ENCODE measurements at regions not wholly inside any gene's neighbourhood (a gene's known extent, or its start where the extent isn't known, plus 50 kb on each side); places are given as distances from the start of the nearest gene placed in this dataset.

GRCh38 chr15:47622055-47622454, 95.2 kb upstream of the SEMA6D start:
- H3K9me3 Mint-ChIP-seq: peaks cover 0 to 3% (median 0%) of the 10 kb centered on the region in 9 donors
- ATAC-seq (no peak), DNase-seq (no peak)
- peaks cover 0 to 21% (median 0%) of the 10 kb centered on the region in 5 donors for H3K27me3 Mint-ChIP-seq
- H3K27ac Mint-ChIP-seq: no peak overlapping the region
- no peak overlapping the region for H3K4me3 Mint-ChIP-seq
- no peaks in the 10 kb centered on the region for H3K4me1 Mint-ChIP-seq
- POLR2A ChIA-PET: no interaction called here
- H3K36me3 Mint-ChIP-seq: no peaks in the 10 kb centered on the region

- Mint-ChIP-seq H3K27ac (no peak overlapping the region), H3K27me3 (peaks cover 0 to 15% (median 0%) of the 10 kb centered on the region in 5 donors), H3K36me3 (no peaks in the 10 kb centered on the region), H3K4me3 (no peak overlapping the region), H3K4me1 (no peaks in the 10 kb centered on the region), H3K9me3 (peaks cover 0 to 3% (median 0%) of the 10 kb centered on the region in 9 donors)
- no peak for ATAC-seq
- DNase-seq: no peak
- POLR2A ChIA-PET: no interaction called here
Measured at GRCh38 chr15:47624503-47624902, 92.8 kb upstream of the SEMA6D start.

DNA sequence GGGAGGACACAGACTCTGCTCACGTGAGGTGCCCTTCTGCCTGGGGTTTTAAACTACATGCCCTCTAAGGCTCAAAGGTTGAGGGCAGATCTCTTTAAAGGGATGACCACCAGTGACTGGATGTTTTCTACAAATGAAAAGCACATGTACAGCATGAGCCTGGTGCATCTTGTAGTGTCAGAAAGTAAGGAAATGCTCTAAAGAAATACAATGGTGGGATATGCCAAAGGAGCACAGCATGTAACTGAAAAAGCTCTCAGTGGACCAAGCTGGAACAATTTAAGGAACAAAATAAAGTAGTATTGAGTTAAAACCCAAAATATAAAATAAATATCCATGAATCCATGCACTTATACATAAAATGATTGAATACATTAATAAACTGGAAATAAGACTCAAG, 78.3 kb upstream of the SEMA6D start:
- H3K36me3 Mint-ChIP-seq: no peaks in the 10 kb centered on the region
- DNase-seq: no peak
- ATAC-seq: no peak
- POLR2A ChIA-PET: no interaction called here
- H3K4me1 Mint-ChIP-seq: no peaks in the 10 kb centered on the region
- H3K27me3 Mint-ChIP-seq: peaks cover 0 to 25% (median 7%) of the 10 kb centered on the region in 5 donors
- peaks cover 0 to 2% (median 0%) of the 10 kb centered on the region in 9 donors for H3K9me3 Mint-ChIP-seq
- no peak overlapping the region for H3K27ac Mint-ChIP-seq
- no peak overlapping the region for H3K4me3 Mint-ChIP-seq

- peaks cover 0 to 2% (median 0%) of the 10 kb centered on the region in 9 donors for H3K9me3 Mint-ChIP-seq
- ATAC-seq (no peak), DNase-seq (no peak)
- H3K27ac Mint-ChIP-seq: no peak overlapping the region
- POLR2A ChIA-PET: no interaction called here
- H3K27me3 Mint-ChIP-seq: peaks cover 0 to 20% (median 2%) of the 10 kb centered on the region in 5 donors
- H3K4me1 Mint-ChIP-seq: no peaks in the 10 kb centered on the region
- H3K36me3 Mint-ChIP-seq: no peaks in the 10 kb centered on the region
- no peak overlapping the region for H3K4me3 Mint-ChIP-seq
Measured at GRCh38 chr15:47640079-47640478, 77.2 kb upstream of the SEMA6D start.

GRCh38 chr15:47640901-47641300, 76.4 kb upstream of the SEMA6D start:
- no peak overlapping the region for H3K27ac Mint-ChIP-seq
- H3K27me3 Mint-ChIP-seq: peaks cover 0 to 20% (median 4%) of the 10 kb centered on the region in 5 donors
- peaks cover 0 to 2% (median 0%) of the 10 kb centered on the region in 9 donors for H3K9me3 Mint-ChIP-seq
- POLR2A ChIA-PET: no interaction called here
- no peaks in the 10 kb centered on the region for H3K36me3 Mint-ChIP-seq
- no peaks in the 10 kb centered on the region for H3K4me1 Mint-ChIP-seq
- DNase-seq: no peak
- H3K4me3 Mint-ChIP-seq: no peak overlapping the region
- no peak for ATAC-seq

DNA sequence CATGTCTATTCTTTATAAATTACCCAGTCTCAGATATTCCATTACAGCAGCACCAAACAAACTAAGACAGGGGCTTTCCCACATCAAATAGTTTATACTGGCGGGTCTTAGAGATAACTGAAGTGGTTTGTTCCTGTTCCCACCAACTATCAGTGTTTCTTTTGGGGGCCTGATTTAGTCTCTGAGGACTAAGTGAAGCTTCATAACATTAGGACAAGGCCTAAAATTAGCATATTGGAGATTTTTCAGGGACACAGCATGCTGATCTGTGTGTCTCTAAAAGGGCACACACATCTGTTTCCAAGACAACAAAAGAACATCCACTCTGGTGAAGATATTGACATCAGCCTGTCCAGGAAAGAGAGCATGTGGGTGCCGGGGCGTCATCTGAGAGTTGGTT, 72.6 kb upstream of the SEMA6D start:
- DNase-seq (no peak), ATAC-seq (no peak)
- Mint-ChIP-seq H3K9me3 (peaks cover 0 to 2% (median 0%) of the 10 kb centered on the region in 9 donors), H3K4me1 (no peaks in the 10 kb centered on the region), H3K4me3 (no peak overlapping the region), H3K27me3 (peaks cover 0 to 17% (median 2%) of the 10 kb centered on the region in 5 donors), H3K36me3 (no peaks in the 10 kb centered on the region), H3K27ac (no peak overlapping the region)
- POLR2A ChIA-PET: no interaction called here

- DNase-seq: no peak
- no peak for ATAC-seq
- POLR2A ChIA-PET: no interaction called here
- H3K27ac Mint-ChIP-seq: no peak overlapping the region
- peaks cover 0 to 10% (median 0%) of the 10 kb centered on the region in 9 donors for H3K9me3 Mint-ChIP-seq
- no peaks in the 10 kb centered on the region for H3K36me3 Mint-ChIP-seq
- H3K27me3 Mint-ChIP-seq: peaks cover 0 to 3% (median 0%) of the 10 kb centered on the region in 5 donors
- H3K4me1 Mint-ChIP-seq: no peaks in the 10 kb centered on the region
- H3K4me3 Mint-ChIP-seq: no peak overlapping the region
Measured at GRCh38 chr15:47650564-47650963, 66.7 kb upstream of the SEMA6D start.

GRCh38 chr15:47652328-47652727, 65.0 kb upstream of the SEMA6D start:
- Mint-ChIP-seq H3K36me3 (no peaks in the 10 kb centered on the region), H3K27ac (no peak overlapping the region), H3K27me3 (peaks cover 0 to 6% (median 0%) of the 10 kb centered on the region in 5 donors), H3K4me1 (no peaks in the 10 kb centered on the region), H3K4me3 (no peak overlapping the region), H3K9me3 (peaks cover 0 to 10% (median 0%) of the 10 kb centered on the region in 9 donors)
- ATAC-seq (no peak), DNase-seq (no peak)
- POLR2A ChIA-PET: no interaction called here

GRCh38 chr15:47652844-47653243, 64.5 kb upstream of the SEMA6D start:
- peaks cover 0 to 6% (median 0%) of the 10 kb centered on the region in 5 donors for H3K27me3 Mint-ChIP-seq
- H3K36me3 Mint-ChIP-seq: no peaks in the 10 kb centered on the region
- peaks cover 0 to 10% (median 0%) of the 10 kb centered on the region in 9 donors for H3K9me3 Mint-ChIP-seq
- DNase-seq (no peak), ATAC-seq (no peak)
- POLR2A ChIA-PET: no interaction called here
- no peak overlapping the region for H3K27ac Mint-ChIP-seq
- H3K4me3 Mint-ChIP-seq: no peak overlapping the region
- no peaks in the 10 kb centered on the region for H3K4me1 Mint-ChIP-seq

GRCh38 chr15:47661661-47662180, 55.6 kb upstream of the SEMA6D start:
- Mint-ChIP-seq H3K27ac (no peak overlapping the region), H3K4me1 (no peaks in the 10 kb centered on the region), H3K9me3 (peaks cover 0 to 5% (median 0%) of the 10 kb centered on the region in 9 donors), H3K27me3 (peaks cover 0 to 3% (median 0%) of the 10 kb centered on the region in 5 donors), H3K36me3 (no peaks in the 10 kb centered on the region), H3K4me3 (no peak overlapping the region)
- DNase-seq: no peak
- POLR2A ChIA-PET: no interaction called here
- ATAC-seq: no peak

GRCh38 chr15:47663101-47663500, 54.2 kb upstream of the SEMA6D start:
- no peaks in the 10 kb centered on the region for H3K27me3 Mint-ChIP-seq
- POLR2A ChIA-PET: no interaction called here
- ATAC-seq: no peak
- H3K4me3 Mint-ChIP-seq: no peak overlapping the region
- no peaks in the 10 kb centered on the region for H3K4me1 Mint-ChIP-seq
- H3K9me3 Mint-ChIP-seq: peaks cover 0 to 7% (median 0%) of the 10 kb centered on the region in 9 donors
- no peaks in the 10 kb centered on the region for H3K36me3 Mint-ChIP-seq
- H3K27ac Mint-ChIP-seq: no peak overlapping the region
- no peak for DNase-seq

Measured in naive thymus-derived CD8-positive, alpha-beta T cell (primary cell).